ENCODE measurements at regions not wholly inside any gene's neighbourhood (a gene's known extent, or its start where the extent isn't known, plus 50 kb on each side); places are given as distances from the start of the nearest gene placed in this dataset.

GRCh38 chr3:106104078-106104477, 235.3 kb upstream of the CBLB start:
- TF ChIP-seq CSDC2 (CRISPR knock-in tag; IDR thresholded peaks at IDR 0.05) (no peak), ARNTL (CRISPR knock-in tag; IDR thresholded peaks at IDR 0.05; ENCODE audit: borderline replicate concordance, low read depth) (no peak), ZFP3 (CRISPR knock-in tag; IDR thresholded peaks at IDR 0.05) (no peak), PATZ1 (CRISPR knock-in tag; IDR thresholded peaks at IDR 0.05; ENCODE audit: borderline replicate concordance) (no peak), RARB (CRISPR knock-in tag; IDR thresholded peaks at IDR 0.05) (no peak), GLIS3 (CRISPR knock-in tag; IDR thresholded peaks at IDR 0.05) (no peak), CREB5 (CRISPR knock-in tag; IDR thresholded peaks at IDR 0.05; ENCODE audit: low read depth) (no peak), TSHZ2 (CRISPR knock-in tag; IDR thresholded peaks at IDR 0.05) (no peak)

All from SK-N-SH treated with all-trans-retinoic acid at 6 μM for 48 hours (cell line).